ENCODE measurements at regions not wholly inside any gene's neighbourhood (a gene's known extent, or its start where the extent isn't known, plus 50 kb on each side); places are given as distances from the start of the nearest gene placed in this dataset.

GRCh38 chr1:193960040-193960439, 773.6 kb upstream of the B3GALT2 start:
- TF ChIP-seq CTCF (IDR thresholded peaks at IDR 0.05) (no peak), POLR2A (IDR thresholded peaks at IDR 0.05) (no peak)

Measured in thyroid gland (tissue), 4 donors.